GM23338 (cell line): ENCODE measurements at regions not wholly inside any gene's neighbourhood (a gene's known extent, or its start where the extent isn't known, plus 50 kb on each side); places are given as distances from the start of the nearest gene placed in this dataset.

Experiments used
- ATAC-seq: fragments of 200-7000 bp; cut with Tn5 transposase; 3 replicates; pipeline ENCODE4 v1.9.1; 2020
- DNase-seq: peaks from one replicate; pipeline ENCODE4 v3.0.0-alpha.2; 2015; ENCODE audit warnings: low spot score
- H2AFZ ChIP-seq: fragments of 200-600 bp; sonication (generic); 2 replicates; pipeline ENCODE4 v1.8.0; 2016; ENCODE audit warnings: antibody characterized with exemption, mild to moderate bottlenecking, moderate library complexity
- H3F3A ChIP-seq: fragments of 200-600 bp; sonication (generic); replicated peaks from 2 replicates; pipeline ENCODE4 v1.8.0; 2017; ENCODE audit warnings: antibody characterized with exemption, mixed run types, low read depth
- H3K27ac ChIP-seq: fragments of 200-600 bp; sonication (generic); 2 replicates; pipeline ENCODE4 v1.6.1; 2016; ENCODE audit warnings: low read depth
- H3K27me3 ChIP-seq: fragments of 200-600 bp; sonication (generic); 2 replicates; pipeline ENCODE4 v1.8.0; 2016; ENCODE audit warnings: mild to moderate bottlenecking, mixed run types, moderate library complexity; ENCODE audit not compliant: insufficient read depth
- H3K36me3 ChIP-seq: fragments of 200-600 bp; sonication (generic); 2 replicates; pipeline ENCODE4 v1.8.0; 2016; ENCODE audit warnings: mild to moderate bottlenecking; ENCODE audit not compliant: insufficient read depth
- H3K4me1 ChIP-seq: fragments of 200-600 bp; sonication (generic); 2 replicates; pipeline ENCODE4 v1.8.0; 2016; ENCODE audit warnings: mild to moderate bottlenecking, moderate library complexity; ENCODE audit not compliant: insufficient read depth
- H3K4me2 ChIP-seq: fragments of 200-600 bp; sonication (generic); 2 replicates; pipeline ENCODE4 v1.7.1; 2017; ENCODE audit warnings: mixed run types
- H3K4me3 ChIP-seq: fragments of 200-600 bp; sonication (generic); 2 replicates; pipeline ENCODE4 v1.6.1; 2016; ENCODE audit warnings: mixed run types
- H3K79me2 ChIP-seq: fragments of 200-600 bp; sonication (generic); replicated peaks from 2 replicates; pipeline ENCODE4 v1.8.0; 2017; ENCODE audit warnings: mild to moderate bottlenecking; ENCODE audit not compliant: insufficient read depth
- H3K9me2 ChIP-seq: fragments of 200-600 bp; sonication (generic); 2 replicates; pipeline ENCODE4 v1.8.0; 2017; ENCODE audit not compliant: insufficient read depth
- H4K20me1 ChIP-seq: fragments of 200-600 bp; sonication (generic); replicated peaks from 2 replicates; pipeline ENCODE4 v1.8.0; 2017; ENCODE audit warnings: mild to moderate bottlenecking; ENCODE audit not compliant: insufficient read depth
- H3K27ac Mint-ChIP-seq: 2 replicates; pipeline ENCODE4 v1.8.0; 2020; ENCODE audit warnings: inconsistent platforms, mild to moderate bottlenecking, moderate library complexity, mixed read lengths
- H3K27me3 Mint-ChIP-seq: 3 replicates; pipeline ENCODE4 v1.8.0; 2022; ENCODE audit warnings: low read depth, mild to moderate bottlenecking, moderate library complexity, mixed read lengths, inconsistent platforms; ENCODE audit not compliant: insufficient read depth, poor library complexity
- H3K36me3 Mint-ChIP-seq: 3 replicates; pipeline ENCODE4 v1.8.0; 2021; ENCODE audit warnings: low read depth, mild to moderate bottlenecking, inconsistent platforms, moderate library complexity, mixed read lengths
- H3K4me1 Mint-ChIP-seq: 3 replicates; pipeline ENCODE4 v1.8.0; 2020; ENCODE audit warnings: mild to moderate bottlenecking, inconsistent platforms, mixed read lengths
- H3K4me3 Mint-ChIP-seq: 3 replicates; pipeline ENCODE4 v1.8.0; 2021; ENCODE audit warnings: moderate library complexity, mild to moderate bottlenecking, inconsistent platforms, mixed read lengths
- H3K9me3 Mint-ChIP-seq: 3 replicates; pipeline ENCODE4 v1.8.0; 2020; ENCODE audit warnings: moderate library complexity, mild to moderate bottlenecking, inconsistent platforms, mixed read lengths
- CREB1 ChIP-seq: fragments of 250-450 bp; sonication (Bioruptor Pico); IDR thresholded peaks from 2 replicates; pipeline ENCODE4 v1.5.0; 2020; ENCODE audit warnings: low read depth, mild to moderate bottlenecking, moderate library complexity
- EZH2phosphoT487 ChIP-seq: fragments of 200-600 bp; sonication (generic); IDR thresholded peaks from one replicate; pipeline ENCODE4 v1.8.1; 2018; ENCODE audit warnings: antibody characterized with exemption; ENCODE audit not compliant: unreplicated experiment
- NANOG ChIP-seq: IDR thresholded peaks from 2 replicates; pipeline ENCODE4 v1.6.1; 2016; ENCODE audit warnings: antibody characterized with exemption, borderline replicate concordance
- POLR2AphosphoS5 ChIP-seq: IDR thresholded peaks from 2 replicates; pipeline ENCODE4 v1.6.1; 2016; ENCODE audit warnings: antibody characterized with exemption, low read depth
- ZNF114 ChIP-seq: fragments of 250-450 bp; sonication (Bioruptor Pico); IDR thresholded peaks from 2 replicates; pipeline ENCODE4 v1.5.0; 2020; ENCODE audit warnings: mild to moderate bottlenecking, moderate library complexity
- ZNF331 ChIP-seq: fragments of 250-450 bp; sonication (Bioruptor Pico); IDR thresholded peaks from 2 replicates; pipeline ENCODE4 v1.5.0; 2020; ENCODE audit warnings: low read depth, mild to moderate bottlenecking, moderate library complexity
- TF ChIP-seq, protein P1 (sequence below): fragments of 250-450 bp; sonication (Bioruptor Pico); IDR thresholded peaks from 2 replicates; pipeline ENCODE4 v1.5.0; 2020; ENCODE audit warnings: mild to moderate bottlenecking, moderate library complexity
- TF ChIP-seq, protein P2 (sequence below), 2 experiments: fragments of 200-600 bp in 1 of 2; sonication (generic) in 1 of 2; conservative IDR thresholded peaks; 2 replicates each; pipeline versions ENCODE4 v1.5.1 to v1.6.1; 2016 to 2017; ENCODE audit warnings: antibody characterized with exemption in 2 of 2, low read depth in 2 of 2, mild to moderate bottlenecking in 2 of 2, moderate library complexity in 1 of 2

DNA sequence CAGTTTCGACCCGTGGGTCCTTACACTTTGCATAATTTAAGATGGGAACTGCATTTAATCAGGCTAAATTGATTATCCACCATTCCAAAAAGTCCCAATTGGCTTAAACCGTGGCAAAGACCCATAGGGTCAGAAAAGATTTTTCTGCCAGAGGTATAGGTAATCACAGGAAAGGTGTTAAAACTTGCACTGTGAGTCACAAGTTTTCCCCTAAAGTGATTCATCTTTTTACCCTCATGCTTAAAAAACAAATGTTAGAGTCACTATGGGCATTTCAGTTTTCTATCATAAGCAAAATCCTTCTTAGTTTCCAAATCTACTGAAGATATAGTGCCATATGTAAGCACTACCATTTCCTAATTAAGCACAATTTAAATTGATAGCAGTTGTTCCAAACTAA is 1079.8 kb downstream of the ADGRL2 start (continued):
- TF ChIP-seq, protein P1, sequence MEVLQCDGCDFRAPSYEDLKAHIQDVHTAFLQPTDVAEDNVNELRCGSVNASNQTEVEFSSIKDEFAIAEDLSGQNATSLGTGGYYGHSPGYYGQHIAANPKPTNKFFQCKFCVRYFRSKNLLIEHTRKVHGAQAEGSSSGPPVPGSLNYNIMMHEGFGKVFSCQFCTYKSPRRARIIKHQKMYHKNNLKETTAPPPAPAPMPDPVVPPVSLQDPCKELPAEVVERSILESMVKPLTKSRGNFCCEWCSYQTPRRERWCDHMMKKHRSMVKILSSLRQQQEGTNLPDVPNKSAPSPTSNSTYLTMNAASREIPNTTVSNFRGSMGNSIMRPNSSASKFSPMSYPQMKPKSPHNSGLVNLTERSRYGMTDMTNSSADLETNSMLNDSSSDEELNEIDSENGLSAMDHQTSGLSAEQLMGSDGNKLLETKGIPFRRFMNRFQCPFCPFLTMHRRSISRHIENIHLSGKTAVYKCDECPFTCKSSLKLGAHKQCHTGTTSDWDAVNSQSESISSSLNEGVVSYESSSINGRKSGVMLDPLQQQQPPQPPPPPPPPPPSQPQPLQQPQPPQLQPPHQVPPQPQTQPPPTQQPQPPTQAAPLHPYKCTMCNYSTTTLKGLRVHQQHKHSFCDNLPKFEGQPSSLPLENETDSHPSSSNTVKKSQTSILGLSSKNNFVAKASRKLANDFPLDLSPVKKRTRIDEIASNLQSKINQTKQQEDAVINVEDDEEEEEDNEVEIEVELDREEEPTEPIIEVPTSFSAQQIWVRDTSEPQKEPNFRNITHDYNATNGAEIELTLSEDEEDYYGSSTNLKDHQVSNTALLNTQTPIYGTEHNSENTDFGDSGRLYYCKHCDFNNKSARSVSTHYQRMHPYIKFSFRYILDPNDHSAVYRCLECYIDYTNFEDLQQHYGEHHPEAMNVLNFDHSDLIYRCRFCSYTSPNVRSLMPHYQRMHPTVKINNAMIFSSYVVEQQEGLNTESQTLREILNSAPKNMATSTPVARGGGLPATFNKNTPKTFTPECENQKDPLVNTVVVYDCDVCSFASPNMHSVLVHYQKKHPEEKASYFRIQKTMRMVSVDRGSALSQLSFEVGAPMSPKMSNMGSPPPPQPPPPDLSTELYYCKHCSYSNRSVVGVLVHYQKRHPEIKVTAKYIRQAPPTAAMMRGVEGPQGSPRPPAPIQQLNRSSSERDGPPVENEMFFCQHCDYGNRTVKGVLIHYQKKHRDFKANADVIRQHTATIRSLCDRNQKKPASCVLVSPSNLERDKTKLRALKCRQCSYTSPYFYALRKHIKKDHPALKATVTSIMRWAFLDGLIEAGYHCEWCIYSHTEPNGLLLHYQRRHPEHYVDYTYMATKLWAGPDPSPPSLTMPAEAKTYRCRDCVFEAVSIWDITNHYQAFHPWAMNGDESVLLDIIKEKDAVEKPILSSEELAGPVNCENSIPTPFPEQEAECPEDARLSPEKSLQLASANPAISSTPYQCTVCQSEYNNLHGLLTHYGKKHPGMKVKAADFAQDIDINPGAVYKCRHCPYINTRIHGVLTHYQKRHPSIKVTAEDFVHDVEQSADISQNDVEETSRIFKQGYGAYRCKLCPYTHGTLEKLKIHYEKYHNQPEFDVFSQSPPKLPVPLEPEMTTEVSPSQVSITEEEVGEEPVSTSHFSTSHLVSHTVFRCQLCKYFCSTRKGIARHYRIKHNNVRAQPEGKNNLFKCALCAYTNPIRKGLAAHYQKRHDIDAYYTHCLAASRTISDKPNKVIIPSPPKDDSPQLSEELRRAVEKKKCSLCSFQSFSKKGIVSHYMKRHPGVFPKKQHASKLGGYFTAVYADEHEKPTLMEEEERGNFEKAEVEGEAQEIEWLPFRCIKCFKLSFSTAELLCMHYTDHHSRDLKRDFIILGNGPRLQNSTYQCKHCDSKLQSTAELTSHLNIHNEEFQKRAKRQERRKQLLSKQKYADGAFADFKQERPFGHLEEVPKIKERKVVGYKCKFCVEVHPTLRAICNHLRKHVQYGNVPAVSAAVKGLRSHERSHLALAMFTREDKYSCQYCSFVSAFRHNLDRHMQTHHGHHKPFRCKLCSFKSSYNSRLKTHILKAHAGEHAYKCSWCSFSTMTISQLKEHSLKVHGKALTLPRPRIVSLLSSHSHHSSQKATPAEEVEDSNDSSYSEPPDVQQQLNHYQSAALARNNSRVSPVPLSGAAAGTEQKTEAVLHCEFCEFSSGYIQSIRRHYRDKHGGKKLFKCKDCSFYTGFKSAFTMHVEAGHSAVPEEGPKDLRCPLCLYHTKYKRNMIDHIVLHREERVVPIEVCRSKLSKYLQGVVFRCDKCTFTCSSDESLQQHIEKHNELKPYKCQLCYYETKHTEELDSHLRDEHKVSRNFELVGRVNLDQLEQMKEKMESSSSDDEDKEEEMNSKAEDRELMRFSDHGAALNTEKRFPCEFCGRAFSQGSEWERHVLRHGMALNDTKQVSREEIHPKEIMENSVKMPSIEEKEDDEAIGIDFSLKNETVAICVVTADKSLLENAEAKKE (CRISPR knock-in tag) = no peak
- TF ChIP-seq ZNF114 (CRISPR knock-in tag) (no peak), ZNF331 (CRISPR knock-in tag) (no peak), EZH2phosphoT487 (no peak), NANOG (no peak), POLR2AphosphoS5 (no peak), CREB1 (no peak)
- TF ChIP-seq, protein P2, sequence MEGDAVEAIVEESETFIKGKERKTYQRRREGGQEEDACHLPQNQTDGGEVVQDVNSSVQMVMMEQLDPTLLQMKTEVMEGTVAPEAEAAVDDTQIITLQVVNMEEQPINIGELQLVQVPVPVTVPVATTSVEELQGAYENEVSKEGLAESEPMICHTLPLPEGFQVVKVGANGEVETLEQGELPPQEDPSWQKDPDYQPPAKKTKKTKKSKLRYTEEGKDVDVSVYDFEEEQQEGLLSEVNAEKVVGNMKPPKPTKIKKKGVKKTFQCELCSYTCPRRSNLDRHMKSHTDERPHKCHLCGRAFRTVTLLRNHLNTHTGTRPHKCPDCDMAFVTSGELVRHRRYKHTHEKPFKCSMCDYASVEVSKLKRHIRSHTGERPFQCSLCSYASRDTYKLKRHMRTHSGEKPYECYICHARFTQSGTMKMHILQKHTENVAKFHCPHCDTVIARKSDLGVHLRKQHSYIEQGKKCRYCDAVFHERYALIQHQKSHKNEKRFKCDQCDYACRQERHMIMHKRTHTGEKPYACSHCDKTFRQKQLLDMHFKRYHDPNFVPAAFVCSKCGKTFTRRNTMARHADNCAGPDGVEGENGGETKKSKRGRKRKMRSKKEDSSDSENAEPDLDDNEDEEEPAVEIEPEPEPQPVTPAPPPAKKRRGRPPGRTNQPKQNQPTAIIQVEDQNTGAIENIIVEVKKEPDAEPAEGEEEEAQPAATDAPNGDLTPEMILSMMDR (conservative IDR thresholded peaks at IDR 0.05; ENCODE audit: low read depth in 2 of 2) = no peak

DNA sequence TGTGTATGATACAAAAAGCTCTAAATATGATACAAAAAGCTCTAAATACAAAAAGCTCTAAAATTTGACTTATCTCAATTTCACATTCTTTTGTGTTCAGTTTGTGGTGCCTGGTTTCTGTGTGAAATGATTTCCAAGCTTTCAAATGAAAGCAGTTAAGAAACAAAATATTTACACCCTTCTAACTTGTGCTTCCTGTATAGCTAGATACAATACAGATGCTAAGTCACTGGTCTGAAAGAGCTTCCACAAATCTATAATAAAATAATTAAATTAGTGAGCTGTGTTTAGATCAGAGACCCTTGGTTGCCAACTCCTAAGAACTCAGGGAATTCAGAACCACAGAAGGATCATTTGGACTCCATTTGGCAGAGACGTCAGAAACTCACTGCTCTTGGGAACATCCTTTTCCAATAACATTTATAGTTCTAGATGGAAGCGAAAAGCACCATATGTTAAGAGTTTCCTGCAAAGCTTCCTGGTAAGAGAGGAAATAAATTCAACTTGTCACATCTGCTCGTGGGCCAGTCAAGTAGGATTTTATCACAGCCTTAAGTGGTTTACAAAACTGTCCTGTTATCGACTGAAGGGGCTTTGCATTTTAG is 1079.1 kb downstream of the ADGRL2 start:
- Mint-ChIP-seq H3K27me3 (no peaks in the 10 kb centered on the region), H3K4me3 (no peak overlapping the region), H3K9me3 (no peaks in the 10 kb centered on the region), H3K4me1 (no peaks in the 10 kb centered on the region), H3K27ac (no peak overlapping the region), H3K36me3 (no peaks in the 10 kb centered on the region)
- Histone ChIP-seq H2AFZ (no peak overlapping the region), H3K4me3 (no peak overlapping the region), H3K4me2 (no peak overlapping the region), H4K20me1 (no peaks in the 10 kb centered on the region), H3K79me2 (no peaks in the 10 kb centered on the region), H3F3A (no peaks in the 10 kb centered on the region), H3K9me2 (no peaks in the 10 kb centered on the region), H3K27me3 (no peaks in the 10 kb centered on the region), H3K4me1 (no peaks in the 10 kb centered on the region), H3K27ac (no peak overlapping the region), H3K36me3 (no peaks in the 10 kb centered on the region)
- DNase-seq (no peak), ATAC-seq (no peak)
- no peak for TF ChIP-seq POLR2AphosphoS5
- TF ChIP-seq, protein P1 (CRISPR knock-in tag) = no peak
